HG03571 (cell line): ENCODE measurements at regions not wholly inside any gene's neighbourhood (a gene's known extent, or its start where the extent isn't known, plus 50 kb on each side); places are given as distances from the start of the nearest gene placed in this dataset.

Source experiments
- ATAC-seq: cut with Tn5 transposase; IDR thresholded peaks from one replicate; pipeline ENCODE4 v1.9.1; 2021; ENCODE audit not compliant: unreplicated experiment

DNA sequence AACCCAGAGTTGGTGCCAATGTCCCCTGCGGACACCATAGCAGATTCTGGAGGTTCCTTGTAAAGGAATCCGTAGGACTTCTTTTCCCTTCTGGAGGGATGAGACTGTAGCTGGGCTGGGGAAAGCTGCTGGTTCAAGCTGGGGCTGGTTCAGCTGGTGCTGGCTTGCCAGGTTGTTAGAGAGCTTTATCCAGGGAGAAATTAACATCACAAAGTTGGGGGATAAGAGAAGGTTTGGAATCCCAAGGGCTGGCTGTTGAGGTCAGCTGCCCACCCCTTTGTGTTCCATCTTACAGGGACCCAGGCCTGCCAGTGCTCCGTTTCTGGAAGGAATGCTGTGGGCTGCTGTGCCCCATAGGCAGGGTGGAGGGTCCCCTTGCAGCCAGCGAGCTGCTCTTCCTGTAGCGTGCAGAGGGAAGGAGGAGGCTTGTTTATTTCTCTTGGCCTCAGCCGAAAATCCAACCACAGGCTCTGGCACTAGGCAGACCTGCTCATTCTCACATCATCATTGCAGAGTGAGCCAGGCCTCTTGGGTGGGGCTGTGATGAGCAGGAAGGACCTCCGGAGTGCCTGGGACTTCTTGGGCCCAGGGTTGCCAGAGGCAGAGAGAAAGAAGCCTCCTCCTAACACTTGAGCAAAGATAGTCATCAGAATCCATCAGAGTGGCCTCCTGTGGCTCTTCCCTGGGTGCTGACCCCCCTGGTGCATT, 251.1 kb downstream of the SEC14L1 start:
- no peak for ATAC-seq

- no peak for ATAC-seq
Observed at GRCh38 chr17:77392376-77393273, 251.9 kb downstream of the SEC14L1 start.

DNA sequence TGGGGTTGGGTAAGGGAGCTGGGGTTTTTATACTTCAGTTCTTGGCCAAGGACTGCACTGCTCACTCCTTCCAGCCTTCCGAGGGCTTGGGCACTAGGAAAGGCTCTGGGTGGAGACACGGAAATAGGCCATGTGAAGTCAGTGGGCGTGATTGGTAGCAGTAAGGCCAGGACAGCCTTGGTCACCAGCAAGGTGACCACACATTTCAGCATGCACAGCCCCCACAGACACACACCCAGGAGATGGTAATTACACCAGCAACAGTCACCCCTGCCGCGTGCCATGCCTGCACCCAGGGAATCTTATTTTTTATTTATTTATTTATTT, 252.5 kb downstream of the SEC14L1 start:
- ATAC-seq: no peak

DNA sequence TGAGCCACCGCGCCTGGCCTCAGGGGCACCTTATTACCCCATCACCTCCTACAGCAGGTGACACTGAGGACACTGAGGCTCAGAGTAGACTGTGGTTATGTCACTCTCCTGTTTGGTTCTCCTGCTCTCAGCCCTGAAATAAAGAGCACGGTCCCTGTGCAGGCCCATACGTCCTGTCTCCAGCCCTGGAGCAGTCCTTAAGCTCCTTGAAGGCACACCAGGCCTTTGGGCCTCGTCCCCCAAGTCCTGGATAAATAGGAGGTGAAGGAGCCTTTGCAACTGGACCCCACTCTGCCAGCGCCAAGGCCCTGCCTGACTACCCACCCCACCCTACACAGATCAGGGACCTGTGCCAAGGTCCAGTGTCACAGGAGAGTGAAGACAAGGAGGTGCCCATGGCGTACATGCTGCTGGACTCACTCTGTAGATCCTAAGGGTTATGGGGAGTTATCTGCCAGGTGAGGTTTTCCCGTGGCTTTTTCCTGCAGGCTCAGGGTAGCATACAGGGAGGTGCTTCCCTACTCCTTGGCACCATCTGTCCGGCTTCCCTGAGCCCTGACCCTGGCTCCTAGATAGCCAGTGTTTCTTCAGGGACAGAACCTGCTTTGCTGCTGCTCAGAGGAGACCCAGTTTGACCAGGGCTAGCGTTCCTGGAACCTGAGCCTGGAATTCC, 253.2 kb downstream of the SEC14L1 start:
- no peak for ATAC-seq

GRCh38 chr17:77394540-77395295, 253.9 kb downstream of the SEC14L1 start:
- no peak for ATAC-seq

GRCh38 chr17:77395501-77396048, 254.8 kb downstream of the SEC14L1 start:
- ATAC-seq: no peak

DNA sequence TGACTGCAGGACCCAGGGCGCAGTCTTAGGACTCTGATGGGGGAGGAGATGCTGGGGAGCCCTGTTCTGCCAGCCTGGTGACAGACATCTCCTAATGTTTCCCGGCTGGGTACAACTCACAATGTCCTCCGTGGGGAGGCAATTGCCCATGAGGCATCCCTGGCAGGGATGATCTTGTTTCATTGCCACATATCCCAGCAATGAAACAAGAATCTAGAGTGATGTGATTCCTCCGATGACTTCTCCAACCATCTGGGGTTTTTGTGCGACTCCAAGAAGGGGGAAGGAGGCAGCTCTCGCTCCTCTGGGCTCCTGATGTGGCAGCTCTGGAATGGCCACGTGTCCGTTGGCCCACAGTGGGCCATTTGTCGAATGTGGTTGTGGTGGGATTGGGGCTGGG, 255.8 kb downstream of the SEC14L1 start:
- no peak for ATAC-seq

GRCh38 chr17:77398274-77398673, 257.5 kb downstream of the SEC14L1 start:
- ATAC-seq: no peak

GRCh38 chr17:77399319-77399957, 258.7 kb downstream of the SEC14L1 start:
- ATAC-seq: no peak

- no peak for ATAC-seq
Observed at GRCh38 chr17:77400445-77400870, 259.7 kb downstream of the SEC14L1 start.

- no peak for ATAC-seq
Observed at GRCh38 chr17:77402159-77402731, 261.5 kb downstream of the SEC14L1 start.

- no peak for ATAC-seq
Observed at GRCh38 chr17:77403854-77404253, 263.1 kb downstream of the SEC14L1 start.

GRCh38 chr17:77404812-77405581, 264.2 kb downstream of the SEC14L1 start:
- peak; percentile 59 for ATAC-seq

DNA sequence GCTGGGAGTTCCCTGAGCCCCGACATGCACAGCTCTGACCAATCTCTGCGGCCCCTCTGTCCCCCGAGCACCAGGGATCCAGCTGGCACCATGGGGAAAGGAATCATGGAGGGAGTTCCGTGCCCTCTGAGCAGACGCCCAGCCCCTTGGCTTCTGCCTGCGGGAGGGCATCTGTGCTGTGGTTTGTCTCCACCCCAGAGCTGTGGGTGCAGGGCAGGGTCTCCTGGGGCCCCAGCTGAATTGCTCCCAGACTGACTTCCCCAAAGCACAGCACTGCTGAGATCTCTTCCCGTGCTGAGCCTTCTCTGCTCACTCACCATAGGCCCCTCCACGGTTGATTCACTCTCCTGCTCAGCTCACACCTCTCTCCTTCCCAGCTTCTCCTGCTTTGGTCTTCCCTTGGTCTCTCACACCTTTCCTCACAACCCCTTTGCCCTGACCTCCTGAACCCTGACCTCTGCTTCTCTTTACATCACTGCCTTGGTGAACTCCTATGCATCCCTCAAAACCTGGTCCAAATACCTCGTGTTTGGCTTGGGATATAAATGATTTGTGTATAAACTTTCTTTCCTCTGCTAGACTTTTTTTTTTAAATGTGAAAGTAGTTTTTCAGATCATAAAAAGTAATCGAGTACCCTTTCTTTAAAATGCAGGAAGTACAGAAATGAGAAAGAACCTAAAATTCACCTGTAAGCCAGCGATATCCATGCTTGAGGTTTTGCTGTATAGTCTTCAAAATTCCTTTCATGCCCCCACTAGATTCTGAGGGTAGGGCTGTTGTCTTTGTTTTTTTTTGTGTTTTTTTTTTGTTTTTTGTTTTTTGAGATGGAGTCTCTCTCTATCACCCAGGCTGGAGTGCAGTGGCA, 265.3 kb downstream of the SEC14L1 start:
- ATAC-seq: no peak

- ATAC-seq: no peak
Observed at GRCh38 chr17:77407321-77408277, 266.8 kb downstream of the SEC14L1 start.

DNA sequence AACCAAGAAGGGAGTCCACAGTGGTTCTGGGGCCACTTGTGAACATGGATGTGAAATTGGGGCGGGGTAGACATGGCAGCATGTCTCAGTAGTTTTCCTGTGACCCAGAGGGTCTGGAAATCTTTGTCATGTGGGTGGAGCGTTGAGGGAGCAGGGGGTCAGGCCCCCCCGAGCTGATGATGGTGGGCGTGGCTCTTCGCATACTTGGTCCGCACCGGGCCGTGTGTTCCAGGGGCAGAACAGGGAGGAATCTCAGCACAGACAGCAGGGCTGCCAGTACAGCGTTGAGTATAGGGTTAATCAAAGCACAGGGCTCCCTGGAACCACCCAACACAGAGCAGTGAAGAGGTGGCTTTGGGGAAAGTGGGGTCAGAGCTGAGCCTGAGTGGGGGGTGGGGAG, 267.5 kb downstream of the SEC14L1 start:
- no peak for ATAC-seq
